SJSA1 (cell line): ENCODE measurements at regions not wholly inside any gene's neighbourhood (a gene's known extent, or its start where the extent isn't known, plus 50 kb on each side); places are given as distances from the start of the nearest gene placed in this dataset.

ENCODE experiments used
- DNase-seq, 2 experiments: peaks; one replicate each; pipeline ENCODE4 v3.0.0-alpha.2; 2015 to 2020; ENCODE audit warnings: low spot score in 2 of 2, low read depth in 1 of 2
- H3K27ac ChIP-seq: fragments of 250-450 bp; sonication (Bioruptor Pico); 2 replicates; pipeline ENCODE4 v1.5.1; 2020; ENCODE audit warnings: mild to moderate bottlenecking, moderate library complexity
- H3K27me3 ChIP-seq: fragments of 250-450 bp; sonication (Bioruptor Pico); replicated peaks from 2 replicates; pipeline ENCODE4 v1.5.1; 2020; ENCODE audit warnings: mild to moderate bottlenecking, moderate library complexity
- H3K36me3 ChIP-seq: fragments of 250-450 bp; sonication (Bioruptor Pico); 2 replicates; pipeline ENCODE4 v1.5.1; 2020; ENCODE audit warnings: mild to moderate bottlenecking
- H3K4me1 ChIP-seq: fragments of 250-450 bp; sonication (Bioruptor Pico); replicated peaks from 2 replicates; pipeline ENCODE4 v1.6.1; 2021; ENCODE audit warnings: mild to moderate bottlenecking
- H3K4me3 ChIP-seq: fragments of 250-450 bp; sonication (Bioruptor Pico); 2 replicates; pipeline ENCODE4 v1.5.1; 2020; ENCODE audit warnings: mild to moderate bottlenecking
- H3K9me3 ChIP-seq: fragments of 250-450 bp; sonication (Bioruptor Pico); replicated peaks from 2 replicates; pipeline ENCODE4 v1.5.1; 2020; ENCODE audit warnings: mild to moderate bottlenecking

GRCh38 chr15:58295637-58296215 lies 136.1 kb upstream of the LIPC start:
- H3K27me3 ChIP-seq: no peaks in the 10 kb centered on the region
- no peak overlapping the region for H3K27ac ChIP-seq
- no peak for DNase-seq
- no peak overlapping the region for H3K4me3 ChIP-seq
- peaks cover 2% of the 10 kb centered on the region; the same call in 1 of the 2 replicates for H3K9me3 ChIP-seq
- no peaks in the 10 kb centered on the region for H3K4me1 ChIP-seq
- no peaks in the 10 kb centered on the region for H3K36me3 ChIP-seq

GRCh38 chr15:58296276-58296675 lies 135.5 kb upstream of the LIPC start:
- DNase-seq: no peak
- H3K27me3 ChIP-seq: no peaks in the 10 kb centered on the region
- no peaks in the 10 kb centered on the region for H3K36me3 ChIP-seq
- H3K4me1 ChIP-seq: no peaks in the 10 kb centered on the region
- peaks cover 2% of the 10 kb centered on the region; the same call in 1 of the 2 replicates for H3K9me3 ChIP-seq
- no peak overlapping the region for H3K27ac ChIP-seq
- no peak overlapping the region for H3K4me3 ChIP-seq

GRCh38 chr15:58297639-58298038 lies 134.2 kb upstream of the LIPC start:
- H3K4me3 ChIP-seq: no peak overlapping the region
- no peaks in the 10 kb centered on the region for H3K36me3 ChIP-seq
- DNase-seq: no peak
- H3K4me1 ChIP-seq: no peaks in the 10 kb centered on the region
- H3K9me3 ChIP-seq: peaks cover 2% of the 10 kb centered on the region; the same call in 1 of the 2 replicates
- H3K27me3 ChIP-seq: no peaks in the 10 kb centered on the region
- no peak overlapping the region for H3K27ac ChIP-seq

DNA sequence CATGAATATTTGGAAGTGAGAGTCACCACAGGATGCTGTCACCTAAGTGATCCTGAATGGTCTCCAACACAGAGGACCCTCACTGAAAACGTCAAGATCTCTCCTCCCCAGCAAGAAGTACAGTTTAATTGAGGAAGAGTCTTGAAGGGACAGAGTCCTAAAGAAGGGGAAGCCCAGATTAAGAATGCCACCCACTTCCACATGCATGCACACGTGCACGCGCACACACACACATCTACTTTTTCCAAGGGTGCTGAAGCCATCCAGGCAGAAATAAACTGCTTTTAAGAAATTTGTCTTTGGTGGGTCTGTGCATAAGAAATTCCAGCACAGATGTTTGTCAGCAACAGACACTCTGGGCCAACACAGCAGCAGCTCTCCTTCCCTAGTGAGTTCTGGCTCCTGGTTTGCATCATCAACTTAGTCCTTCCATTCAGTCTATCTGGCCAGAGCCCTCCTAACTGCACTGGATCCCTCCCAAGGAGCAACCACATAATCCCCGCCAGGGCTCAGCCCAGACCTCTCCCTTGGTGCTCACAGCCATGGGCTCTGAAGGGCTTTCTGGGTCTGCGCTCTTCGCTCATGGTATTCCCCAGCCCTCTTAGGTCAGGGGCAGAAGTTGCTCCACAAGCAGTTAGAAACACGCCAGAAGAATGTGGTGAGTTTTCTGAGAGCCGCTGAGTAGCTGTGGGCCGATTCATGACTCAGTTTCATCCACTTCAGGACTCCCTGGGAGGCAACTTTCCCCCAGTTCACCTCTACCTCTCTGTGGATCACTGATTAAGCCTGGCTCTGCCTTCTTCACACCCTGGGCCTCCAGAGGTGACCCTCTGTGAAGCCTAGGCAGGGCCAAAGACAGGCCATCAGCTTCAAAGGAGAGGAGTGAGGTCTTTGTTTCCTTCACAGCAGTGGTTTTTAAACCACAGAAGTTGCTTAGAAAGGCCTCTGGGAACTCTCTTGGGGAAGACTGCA lies 132.6 kb upstream of the LIPC start:
- DNase-seq: no peak
- H3K27me3 ChIP-seq: no peaks in the 10 kb centered on the region
- H3K9me3 ChIP-seq: peaks cover 2% of the 10 kb centered on the region; the same call in 1 of the 2 replicates
- H3K4me3 ChIP-seq: no peak overlapping the region
- no peaks in the 10 kb centered on the region for H3K36me3 ChIP-seq
- no peak overlapping the region for H3K27ac ChIP-seq
- no peaks in the 10 kb centered on the region for H3K4me1 ChIP-seq

DNA sequence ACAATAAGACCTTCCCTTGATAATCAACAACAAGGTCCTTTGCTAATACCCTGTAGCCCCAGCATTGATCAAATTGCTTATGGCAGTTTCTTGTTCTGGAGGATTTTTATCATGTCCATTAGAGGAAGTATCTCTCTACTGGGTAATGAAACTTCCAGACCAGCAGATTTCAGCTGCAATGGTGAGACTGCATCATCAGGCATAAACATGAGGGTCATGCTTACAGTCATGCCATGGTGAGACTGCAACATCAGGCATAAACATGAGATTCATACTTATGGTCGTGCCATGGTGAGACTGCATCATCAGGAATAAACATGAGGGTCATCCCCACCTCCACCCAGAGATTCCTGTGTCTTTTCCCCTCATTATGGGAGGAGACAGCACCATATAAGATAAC lies 129.0 kb upstream of the LIPC start:
- Histone ChIP-seq H3K4me1 (peaks cover 18% of the 10 kb centered on the region), H3K27ac (no peak overlapping the region), H3K4me3 (no peak overlapping the region), H3K9me3 (no peaks in the 10 kb centered on the region), H3K36me3 (no peaks in the 10 kb centered on the region), H3K27me3 (no peaks in the 10 kb centered on the region)
- DNase-seq: no peak

- no peaks in the 10 kb centered on the region for H3K36me3 ChIP-seq
- no peak overlapping the region for H3K4me3 ChIP-seq
- no peaks in the 10 kb centered on the region; the same call in 1 of the 2 replicates for H3K9me3 ChIP-seq
- DNase-seq: no peak
- peaks cover 20% of the 10 kb centered on the region for H3K4me1 ChIP-seq
- no peaks in the 10 kb centered on the region for H3K27me3 ChIP-seq
- H3K27ac ChIP-seq: no peak overlapping the region
Observed at GRCh38 chr15:58303236-58303635, 128.6 kb upstream of the LIPC start.

GRCh38 chr15:58306591-58307312 lies 125.0 kb upstream of the LIPC start:
- no peaks in the 10 kb centered on the region for H3K36me3 ChIP-seq
- H3K4me1 ChIP-seq: peaks cover 22% of the 10 kb centered on the region
- peak overlapping the region; percentile 66 for H3K27ac ChIP-seq
- peak in 1 of 2 experiments; percentile 76 for DNase-seq
- H3K4me3 ChIP-seq: no peak overlapping the region
- no peaks in the 10 kb centered on the region; the same call in 1 of the 2 replicates for H3K9me3 ChIP-seq
- H3K27me3 ChIP-seq: no peaks in the 10 kb centered on the region

GRCh38 chr15:58307313-58307961 lies 124.4 kb upstream of the LIPC start:
- peak overlapping the region; percentile 66 for H3K27ac ChIP-seq

GRCh38 chr15:58308742-58309355 lies 122.9 kb upstream of the LIPC start:
- DNase-seq: no peak
- Histone ChIP-seq H3K27ac (no peak overlapping the region), H3K36me3 (no peaks in the 10 kb centered on the region), H3K27me3 (no peaks in the 10 kb centered on the region), H3K9me3 (no peaks in the 10 kb centered on the region; the same call in 1 of the 2 replicates), H3K4me3 (no peak overlapping the region), H3K4me1 (peaks cover 22% of the 10 kb centered on the region)

More at GRCh38 chr15:58307313-58307961, 124.4 kb upstream of the LIPC start:
- H3K4me1 ChIP-seq: peaks cover 22% of the 10 kb centered on the region
- H3K9me3 ChIP-seq: no peaks in the 10 kb centered on the region; the same call in 1 of the 2 replicates
- H3K36me3 ChIP-seq: no peaks in the 10 kb centered on the region
- DNase-seq: peak in 1 of 2 experiments; percentile 37
- H3K27me3 ChIP-seq: no peaks in the 10 kb centered on the region
- H3K4me3 ChIP-seq: no peak overlapping the region

DNA sequence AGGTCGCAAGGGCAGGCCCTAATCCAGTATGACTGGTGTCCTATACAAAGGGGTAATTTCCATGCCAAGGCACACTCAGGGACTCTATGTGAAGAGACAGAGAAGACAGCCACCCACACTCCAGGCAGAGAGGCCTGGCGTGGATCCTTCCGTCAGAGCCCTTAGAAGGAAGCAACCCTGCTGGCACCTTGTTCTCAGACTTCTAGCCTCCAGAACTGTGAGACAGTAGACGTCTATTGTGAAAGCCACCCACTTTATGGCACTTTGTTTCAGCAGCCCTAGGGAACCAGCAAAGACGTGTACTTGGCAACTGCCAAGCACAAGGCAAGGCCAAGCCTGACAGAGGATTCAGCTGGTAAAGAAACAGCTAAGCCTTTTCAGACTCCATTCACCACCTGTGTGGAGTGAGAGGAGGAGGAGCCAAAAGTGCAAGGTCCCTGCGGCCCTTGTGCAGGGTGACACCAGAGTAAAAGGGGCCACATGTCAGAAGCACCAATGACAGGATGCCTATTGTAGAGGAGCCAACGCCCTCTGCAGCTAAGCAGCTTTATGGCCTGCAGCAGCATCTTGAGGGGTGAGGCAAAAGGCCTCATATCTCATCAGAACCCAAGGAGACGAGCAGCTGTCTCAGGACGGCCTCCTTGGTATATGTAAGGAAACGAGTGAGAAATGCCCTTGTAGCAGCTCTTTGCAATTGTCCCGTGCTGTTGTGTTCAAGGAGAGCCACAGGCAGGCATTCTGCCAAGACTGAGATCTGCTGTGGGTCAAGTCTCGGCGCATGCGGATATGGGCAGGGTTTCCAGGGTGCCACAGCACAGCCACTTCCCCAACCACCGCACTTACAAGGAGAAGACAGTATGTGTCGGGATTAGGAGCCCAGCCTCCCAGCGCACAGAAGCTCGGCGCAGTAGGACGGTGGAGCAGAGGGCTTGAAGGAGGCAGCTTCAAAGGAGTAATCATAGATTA lies 121.5 kb upstream of the LIPC start:
- DNase-seq: no peak
- Histone ChIP-seq H3K27me3 (no peaks in the 10 kb centered on the region), H3K4me3 (no peak overlapping the region), H3K9me3 (no peaks in the 10 kb centered on the region; the same call in 1 of the 2 replicates), H3K36me3 (no peaks in the 10 kb centered on the region), H3K4me1 (peaks cover 22% of the 10 kb centered on the region), H3K27ac (no peak overlapping the region)

DNA sequence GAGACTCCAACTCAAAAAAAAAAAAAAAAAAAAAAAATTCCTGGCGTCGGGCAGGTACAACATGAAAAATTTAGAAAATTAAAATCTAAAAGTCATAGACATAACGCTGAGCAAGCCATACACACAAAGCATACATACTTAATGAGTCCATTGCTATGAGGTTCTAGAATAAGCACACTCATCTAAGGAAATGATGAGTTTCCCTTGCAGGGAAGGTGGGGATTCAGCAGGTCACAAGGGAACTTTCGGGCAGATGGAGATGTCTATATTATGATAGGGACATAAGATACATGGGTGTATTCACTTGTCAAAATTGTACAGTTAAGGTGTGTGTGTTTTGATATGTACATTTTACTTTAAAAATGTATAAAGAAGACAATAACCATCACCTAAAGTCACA lies 120.2 kb upstream of the LIPC start:
- Histone ChIP-seq H3K36me3 (no peaks in the 10 kb centered on the region), H3K27ac (no peak overlapping the region), H3K4me3 (no peak overlapping the region), H3K27me3 (no peaks in the 10 kb centered on the region), H3K4me1 (peaks cover 17% of the 10 kb centered on the region), H3K9me3 (no peaks in the 10 kb centered on the region; the same call in 1 of the 2 replicates)
- no peak for DNase-seq

DNA sequence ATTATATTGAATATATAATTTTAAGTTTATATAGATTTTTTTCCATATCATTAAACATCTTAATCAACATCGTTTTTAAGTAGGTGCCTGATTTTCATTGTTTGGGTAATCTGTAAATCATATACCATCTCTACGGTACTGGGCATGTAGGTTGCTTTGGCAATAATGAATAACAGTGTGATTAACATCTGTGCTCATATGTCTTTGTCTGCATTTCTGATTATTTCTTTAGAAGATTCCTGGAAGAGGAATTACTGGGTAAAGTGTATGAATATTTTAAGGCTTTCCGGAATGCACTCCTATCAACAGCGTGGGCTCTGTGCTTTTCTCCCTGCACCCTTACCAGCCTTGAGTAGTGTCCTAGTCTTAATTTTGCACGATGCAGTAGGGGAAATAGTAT lies 119.8 kb upstream of the LIPC start:
- peaks cover 13% of the 10 kb centered on the region for H3K4me1 ChIP-seq
- no peak overlapping the region for H3K4me3 ChIP-seq
- no peak for DNase-seq
- no peaks in the 10 kb centered on the region for H3K36me3 ChIP-seq
- no peaks in the 10 kb centered on the region; the same call in 1 of the 2 replicates for H3K9me3 ChIP-seq
- H3K27ac ChIP-seq: no peak overlapping the region
- H3K27me3 ChIP-seq: no peaks in the 10 kb centered on the region
